OCI-LY7 (cell line): ENCODE measurements at regions not wholly inside any gene's neighbourhood (a gene's known extent, or its start where the extent isn't known, plus 50 kb on each side); places are given as distances from the start of the nearest gene placed in this dataset.

ENCODE experiments used
- BruUV-seq: library from RNA; stranded (reverse); fragments of 400-500 nt; replicated peaks from 2 replicates; lab custom pipeline; 2021; lab: Mats Ljungman, UMichigan
- CTCF ChIA-PET: fragments of 300-600 bp; sonication (Branson Sonifier 250); formaldehyde crosslinking; loops from one replicate; lab custom pipeline; 2022; ENCODE audit warnings: antibody characterized with exemption; ENCODE audit not compliant: unreplicated experiment; lab: Charles Lee
- POLR2A ChIA-PET: fragments of 300-600 bp; sonication (Branson Sonifier 250); formaldehyde crosslinking; loops from one replicate; lab custom pipeline; 2022; ENCODE audit warnings: antibody characterized with exemption; lab: Charles Lee
- DNase-seq: peaks from one replicate; pipeline ENCODE4 v3.0.0-alpha.2; 2015; ENCODE audit warnings: low spot score
- H2AFZ ChIP-seq: fragments of 200-600 bp; sonication (generic), shearing (Covaris generic); 2 replicates; pipeline ENCODE4 v1.6.1; 2014; ENCODE audit warnings: mild to moderate bottlenecking, antibody characterized with exemption, low read length, moderate library complexity
- H3K27ac ChIP-seq: fragments of 200-600 bp; sonication (generic); 2 replicates; pipeline ENCODE4 v1.5.1; 2014; ENCODE audit warnings: mixed run types, low read depth, mild to moderate bottlenecking, moderate library complexity, low read length, inconsistent platforms; ENCODE audit not compliant: poor library complexity, severe bottlenecking
- H3K36me3 ChIP-seq: fragments of 200-600 bp; sonication (generic); 2 replicates; pipeline ENCODE4 v1.6.1; 2014; ENCODE audit warnings: mild to moderate bottlenecking, antibody characterized with exemption, low read length, moderate library complexity, mixed read lengths; ENCODE audit not compliant: insufficient read depth
- H3K4me1 ChIP-seq: fragments of 200-600 bp; sonication (generic); 2 replicates; pipeline ENCODE4 v1.5.1; 2014; ENCODE audit warnings: mild to moderate bottlenecking, low read length; ENCODE audit not compliant: insufficient read depth, poor library complexity, severe bottlenecking
- H3K4me2 ChIP-seq: fragments of 200-600 bp; sonication (generic); 2 replicates; pipeline ENCODE4 v1.6.1; 2014; ENCODE audit warnings: mild to moderate bottlenecking, low read length
- H3K4me3 ChIP-seq: fragments of 200-600 bp; sonication (generic); 2 replicates; pipeline ENCODE4 v1.5.1; 2014; ENCODE audit warnings: mild to moderate bottlenecking, low read depth, low read length; ENCODE audit not compliant: poor library complexity, severe bottlenecking
- H3K79me2 ChIP-seq: fragments of 200-600 bp; sonication (generic); 2 replicates; pipeline ENCODE4 v1.6.1; 2016; ENCODE audit warnings: low read depth, mild to moderate bottlenecking, low read length, moderate library complexity, mixed read lengths; ENCODE audit not compliant: insufficient read depth
- H3K9me2 ChIP-seq: fragments of 200-600 bp; sonication (generic); 2 replicates; pipeline ENCODE4 v1.6.1; 2016; ENCODE audit warnings: mild to moderate bottlenecking, low read length, mixed read lengths; ENCODE audit not compliant: insufficient read depth
- H3K9me3 ChIP-seq: fragments of 200-600 bp; sonication (generic); 2 replicates; pipeline ENCODE4 v1.6.1; 2014; ENCODE audit warnings: mild to moderate bottlenecking, mixed run types, low read length, mixed read lengths
- H4K20me1 ChIP-seq: fragments of 200-600 bp; sonication (generic); 2 replicates; pipeline ENCODE4 v1.6.1; 2014; ENCODE audit warnings: mild to moderate bottlenecking, antibody characterized with exemption, low read length, moderate library complexity, mixed read lengths; ENCODE audit not compliant: insufficient read depth
- CTCF ChIP-seq: fragments of 200-600 bp; sonication (generic); conservative IDR thresholded peaks from 2 replicates; pipeline ENCODE4 v1.5.1; 2014; ENCODE audit warnings: mild to moderate bottlenecking, antibody characterized with exemption, low read length, moderate library complexity, mixed read lengths
- EZH2phosphoT487 ChIP-seq: fragments of 200-600 bp; sonication (generic); IDR thresholded peaks from 2 replicates; pipeline ENCODE4 v1.6.1; 2018; ENCODE audit warnings: low read depth, borderline replicate concordance, mild to moderate bottlenecking, mixed run types, antibody characterized with exemption, low read length, moderate library complexity, mixed read lengths
- intact Hi-C: fragments of 100-400 bp; cut with micrococcal nuclease; formaldehyde crosslinking; loops from one replicate; pipeline ENCODE4 v1.10.0; 2022; ENCODE audit not compliant: unreplicated experiment

GRCh38 chr5:15037247-15037908 is 165.8 kb upstream of the ANKH start:
- POLR2A ChIA-PET, result interaction anchor here (0.6 kb wide), 1 partner anchor 38 kb away, joined by 3 read pairs; no protein-coding TSS in a partner anchor
- H3K9me3 ChIP-seq, result no peaks in the 10 kb centered on the region
- DNase-seq, result no peak
- H3K9me2 ChIP-seq, result no peaks in the 10 kb centered on the region
- no peak overlapping the region for H3K4me3 ChIP-seq
- no peak overlapping the region for H3K27ac ChIP-seq
- H2AFZ ChIP-seq, result no peak overlapping the region
- BruUV-seq, result no TSS peak
- H4K20me1 ChIP-seq, result no peaks in the 10 kb centered on the region
- intact Hi-C loops, result no loop called here
- H3K4me2 ChIP-seq, result no peak overlapping the region
- no peak for TF ChIP-seq EZH2phosphoT487
- no peak for TF ChIP-seq CTCF
- H3K4me1 ChIP-seq, result no peaks in the 10 kb centered on the region
- CTCF ChIA-PET, result no interaction called here
- no peaks in the 10 kb centered on the region for H3K36me3 ChIP-seq
- no peaks in the 10 kb centered on the region for H3K79me2 ChIP-seq

GRCh38 chr5:15034379-15034778 is 162.8 kb upstream of the ANKH start:
- Histone ChIP-seq H3K9me3 (no peaks in the 10 kb centered on the region), H4K20me1 (no peaks in the 10 kb centered on the region), H2AFZ (no peak overlapping the region), H3K4me1 (peaks cover 4% of the 10 kb centered on the region), H3K27ac (no peak overlapping the region), H3K4me3 (no peak overlapping the region), H3K79me2 (no peaks in the 10 kb centered on the region), H3K9me2 (no peaks in the 10 kb centered on the region), H3K4me2 (no peak overlapping the region), H3K36me3 (no peaks in the 10 kb centered on the region)
- ChIA-PET CTCF (no interaction called here), POLR2A (no interaction called here)
- BruUV-seq, result no TSS peak
- TF ChIP-seq EZH2phosphoT487 (no peak), CTCF (no peak)
- intact Hi-C loops, result no loop called here
- DNase-seq, result no peak

- Histone ChIP-seq H3K9me3 (no peaks in the 10 kb centered on the region), H2AFZ (no peak overlapping the region), H4K20me1 (no peaks in the 10 kb centered on the region), H3K4me1 (peaks cover 4% of the 10 kb centered on the region), H3K27ac (no peak overlapping the region), H3K9me2 (no peaks in the 10 kb centered on the region), H3K4me3 (no peak overlapping the region), H3K4me2 (no peak overlapping the region), H3K79me2 (no peaks in the 10 kb centered on the region), H3K36me3 (no peaks in the 10 kb centered on the region)
- no peak for DNase-seq
- no TSS peak for BruUV-seq
- POLR2A ChIA-PET, result interaction anchor here (0.6 kb wide), 1 partner anchor 334 kb away, joined by 3 read pairs; no protein-coding TSS in a partner anchor
- CTCF ChIA-PET, result no interaction called here
- TF ChIP-seq EZH2phosphoT487 (no peak), CTCF (no peak)
- intact Hi-C loops, result no loop called here
These were observed 159.6 kb upstream of the ANKH start for GRCh38 chr5:15031180-15031579.
